Fibroblast of skin of back (primary cell): ENCODE measurements at regions not wholly inside any gene's neighbourhood (a gene's known extent, or its start where the extent isn't known, plus 50 kb on each side); places are given as distances from the start of the nearest gene placed in this dataset.

Source experiments
- DNase-seq: peaks from one replicate; pipeline ENCODE4 v3.0.0-alpha.2; 2013

- no peak for DNase-seq
These were observed 216.1 kb downstream of the FOXA2 start for GRCh38 chr20:22368235-22368634.

GRCh38 chr20:22366631-22367030 lies 217.7 kb downstream of the FOXA2 start:
- no peak for DNase-seq

- DNase-seq, result no peak
These were observed 229.7 kb downstream of the FOXA2 start for GRCh38 chr20:22354647-22355046.

DNA sequence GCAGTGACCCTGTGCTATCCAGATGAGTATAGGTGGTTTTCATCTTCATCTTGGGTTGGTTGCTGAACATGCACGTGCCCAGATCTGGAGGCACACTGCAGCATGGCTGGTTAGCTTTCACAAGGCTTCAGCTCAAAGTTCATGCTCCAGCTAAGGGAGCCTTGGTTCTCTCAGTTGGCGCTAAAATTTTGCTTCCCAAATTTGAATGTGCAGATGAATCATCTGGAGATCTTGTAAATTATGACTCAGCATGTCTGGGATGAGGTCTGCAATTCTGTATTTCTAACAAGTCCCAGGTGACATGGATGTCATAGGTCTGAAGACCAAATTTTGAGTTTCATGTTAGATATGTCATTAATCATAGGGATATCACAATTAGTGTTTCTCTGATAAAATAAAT lies 230.8 kb downstream of the FOXA2 start:
- no peak for DNase-seq

DNA sequence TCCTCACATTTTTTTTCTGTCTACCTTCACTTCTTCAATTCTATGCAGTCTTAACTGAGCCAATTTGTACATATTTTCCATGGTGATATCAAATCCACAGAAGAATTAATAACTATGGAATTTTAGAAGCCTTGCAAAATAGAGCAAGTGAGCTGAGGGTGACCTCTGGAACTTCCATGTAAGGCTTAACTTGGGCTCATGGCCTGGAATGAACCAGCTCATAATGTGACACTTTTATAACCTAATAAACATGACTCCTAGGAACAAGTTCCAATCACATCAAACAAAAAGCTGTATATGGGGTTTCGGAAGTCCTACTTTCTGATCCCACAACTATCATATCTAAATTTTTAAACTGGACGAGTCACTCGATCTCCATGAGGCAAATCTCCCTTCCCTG lies 232.4 kb downstream of the FOXA2 start:
- no peak for DNase-seq

GRCh38 chr20:22350624-22351023 lies 233.7 kb downstream of the FOXA2 start:
- no peak for DNase-seq

DNA sequence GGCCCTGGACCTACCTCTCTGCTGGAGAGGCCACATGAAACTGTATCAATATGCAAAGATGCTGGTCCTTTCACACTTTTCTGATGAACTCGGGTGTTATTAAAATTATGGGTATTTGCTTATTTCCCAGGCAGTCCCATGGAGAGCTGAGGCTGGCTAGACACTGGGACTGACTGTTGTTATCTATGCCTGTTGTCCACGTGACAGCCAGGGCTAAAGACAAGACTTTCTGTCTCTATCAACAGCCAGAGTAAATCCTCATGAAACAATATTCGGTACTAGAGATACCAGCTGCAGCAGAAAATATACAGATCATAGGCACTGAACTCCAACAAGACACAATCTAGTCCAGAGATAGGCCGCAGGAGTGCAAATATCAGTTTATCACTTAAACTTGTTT lies 236.4 kb downstream of the FOXA2 start:
- DNase-seq, result no peak

DNA sequence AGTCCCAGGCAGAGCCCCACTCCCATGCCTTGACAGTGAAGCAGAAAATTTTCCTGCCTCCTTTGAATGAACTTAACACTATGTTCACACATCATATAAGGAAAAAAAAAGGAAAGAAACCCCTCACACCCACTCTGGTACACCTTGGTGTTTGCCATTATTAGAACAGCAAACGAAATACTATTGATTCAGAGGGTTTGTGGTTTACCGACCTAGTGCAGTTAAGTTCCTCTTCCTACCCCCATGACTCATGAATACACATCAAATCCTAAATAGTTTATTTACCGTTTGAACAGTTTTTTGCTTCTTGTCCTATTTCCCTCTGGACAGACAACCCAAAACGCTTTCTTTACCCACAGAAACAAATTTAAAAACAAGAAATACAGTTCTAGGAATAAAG lies 237.7 kb downstream of the FOXA2 start:
- DNase-seq, result no peak

GRCh38 chr20:22343612-22344011 lies 240.8 kb downstream of the FOXA2 start:
- no peak for DNase-seq

DNA sequence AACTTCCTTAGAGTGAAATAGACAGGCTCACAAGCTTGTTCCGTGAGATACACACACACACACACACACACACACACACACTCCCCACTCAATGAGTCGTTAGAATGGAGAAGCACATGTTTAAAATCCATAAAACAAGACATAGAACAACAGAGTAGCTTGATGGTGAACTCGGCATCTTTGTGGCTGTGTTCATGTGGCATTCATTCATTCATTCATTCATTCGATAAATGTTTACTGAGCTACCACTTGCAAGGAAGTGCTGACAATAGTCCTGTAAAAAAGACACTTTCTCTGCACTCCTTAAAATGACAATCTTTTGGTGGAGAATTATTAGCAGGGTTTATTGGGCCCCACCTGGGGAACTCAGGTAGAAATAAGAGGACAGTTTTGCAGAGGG lies 242.0 kb downstream of the FOXA2 start:
- DNase-seq, result no peak

DNA sequence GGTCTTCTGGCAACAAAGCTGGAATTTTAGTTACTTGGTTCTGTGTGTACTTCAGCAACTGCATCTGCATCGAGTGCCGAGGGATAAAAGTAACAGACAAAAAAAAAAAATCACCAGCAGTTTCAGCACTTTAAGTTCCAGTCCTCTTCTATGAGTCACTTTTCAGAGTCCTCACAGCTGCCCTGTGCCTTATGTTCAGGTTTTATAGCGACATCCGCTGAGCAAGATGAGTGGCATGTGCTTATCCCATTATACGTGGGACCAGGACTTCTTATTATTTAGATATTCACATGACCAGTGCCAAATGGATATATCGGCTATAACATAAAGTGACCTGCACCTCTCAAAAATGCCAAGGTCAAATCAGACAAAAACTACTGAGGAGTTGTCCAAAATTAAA lies 242.9 kb downstream of the FOXA2 start:
- peak; percentile 11 for DNase-seq

- no peak for DNase-seq
These were observed 244.4 kb downstream of the FOXA2 start for GRCh38 chr20:22339946-22340345.

GRCh38 chr20:22339091-22339881 lies 245.1 kb downstream of the FOXA2 start:
- DNase-seq, result peak; percentile 64

- no peak for DNase-seq
These were observed 246.1 kb downstream of the FOXA2 start for GRCh38 chr20:22338140-22338708.

DNA sequence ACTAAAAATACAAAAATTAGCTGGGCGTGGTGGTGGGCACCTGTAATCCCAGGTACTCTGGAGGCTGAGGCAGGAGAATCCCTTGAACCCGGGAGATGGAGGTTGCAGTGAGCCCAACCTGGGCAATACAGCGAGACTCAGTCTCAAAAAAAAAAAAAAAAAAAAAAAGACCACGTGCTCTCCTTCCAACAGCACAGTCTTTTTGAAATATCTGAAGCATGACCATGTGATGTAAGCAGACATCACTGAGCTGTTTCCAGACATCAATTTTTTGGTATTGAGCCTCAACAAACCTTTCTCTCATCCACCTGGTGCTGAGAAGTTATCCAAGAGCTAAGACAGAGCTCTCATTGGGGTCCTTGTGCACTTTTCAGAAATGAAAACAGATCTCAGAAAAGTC lies 249.2 kb downstream of the FOXA2 start:
- no peak for DNase-seq

DNA sequence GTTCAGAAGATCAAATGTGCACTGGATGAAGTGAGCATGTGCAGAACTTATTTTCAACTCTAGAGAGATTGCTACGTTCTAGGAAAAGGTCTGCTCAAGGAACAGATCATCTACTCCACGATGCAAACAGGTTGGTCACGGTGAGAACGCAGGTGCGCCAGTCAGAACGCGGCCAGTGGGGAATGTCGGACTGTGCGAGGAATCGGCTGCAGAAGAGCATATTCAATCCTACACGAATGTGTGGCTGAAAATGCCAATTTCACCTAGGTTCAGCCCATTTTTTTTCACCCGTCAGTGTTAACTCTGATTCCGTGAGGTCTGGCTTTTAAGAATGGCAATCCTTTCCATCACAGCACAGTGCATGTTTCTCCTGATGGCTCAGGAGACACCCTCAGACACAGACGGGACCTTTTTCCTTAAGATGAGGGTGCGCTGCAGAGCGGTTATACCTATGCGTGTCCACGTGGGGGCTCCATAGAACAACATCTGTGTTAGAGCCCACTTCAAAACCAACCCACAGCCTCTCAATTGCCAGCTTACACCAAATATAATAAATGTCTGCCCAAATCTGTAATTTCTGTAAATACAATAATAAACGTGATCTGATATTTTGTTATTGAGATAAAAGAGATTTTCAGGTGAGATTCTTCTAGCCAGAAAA lies 250.4 kb downstream of the FOXA2 start:
- DNase-seq, result peak; percentile 46

DNA sequence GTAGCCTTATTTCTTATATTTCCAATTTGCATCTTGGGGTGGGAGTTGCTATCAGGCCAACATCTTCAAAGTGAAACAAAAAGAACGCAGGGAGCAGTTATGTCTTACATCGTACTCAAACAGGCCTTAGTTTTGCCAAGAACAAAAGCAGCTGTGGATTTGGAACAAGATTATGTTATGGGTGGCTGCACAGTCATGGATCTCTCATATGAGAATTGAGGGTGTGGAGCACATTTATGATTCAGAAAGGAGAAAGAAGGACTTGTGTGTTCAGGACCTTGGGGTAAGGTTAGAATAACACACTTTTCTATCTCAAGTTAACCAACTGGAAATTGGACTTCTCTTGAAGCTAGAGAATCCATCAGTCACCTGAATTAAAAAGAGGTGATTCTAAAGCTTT lies 259.9 kb downstream of the FOXA2 start:
- DNase-seq, result no peak

DNA sequence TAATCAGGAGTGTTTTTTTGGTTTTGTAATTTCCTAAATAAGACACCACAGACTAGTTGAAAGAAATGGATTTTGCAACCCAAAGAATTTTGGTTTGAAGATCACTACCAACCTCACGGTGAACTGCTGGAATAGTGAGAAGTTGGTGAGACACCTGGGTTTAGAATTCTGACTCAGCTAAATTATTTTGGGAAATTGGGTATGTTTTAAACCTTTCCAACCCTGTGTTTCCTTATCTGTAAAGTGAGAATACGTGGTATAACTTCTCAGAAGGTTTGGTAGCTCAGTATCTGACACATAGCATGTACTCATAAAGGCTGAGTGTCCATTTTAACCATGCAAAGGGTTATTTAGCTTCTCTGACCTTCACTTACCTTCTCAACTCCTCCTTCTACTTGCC lies 261.9 kb downstream of the FOXA2 start:
- no peak for DNase-seq

GRCh38 chr20:22321191-22321590 lies 263.2 kb downstream of the FOXA2 start:
- no peak for DNase-seq

GRCh38 chr20:22320245-22320915 lies 264.0 kb downstream of the FOXA2 start:
- no peak for DNase-seq

- DNase-seq, result no peak
These were observed 268.6 kb downstream of the FOXA2 start for GRCh38 chr20:22315771-22316170.

DNA sequence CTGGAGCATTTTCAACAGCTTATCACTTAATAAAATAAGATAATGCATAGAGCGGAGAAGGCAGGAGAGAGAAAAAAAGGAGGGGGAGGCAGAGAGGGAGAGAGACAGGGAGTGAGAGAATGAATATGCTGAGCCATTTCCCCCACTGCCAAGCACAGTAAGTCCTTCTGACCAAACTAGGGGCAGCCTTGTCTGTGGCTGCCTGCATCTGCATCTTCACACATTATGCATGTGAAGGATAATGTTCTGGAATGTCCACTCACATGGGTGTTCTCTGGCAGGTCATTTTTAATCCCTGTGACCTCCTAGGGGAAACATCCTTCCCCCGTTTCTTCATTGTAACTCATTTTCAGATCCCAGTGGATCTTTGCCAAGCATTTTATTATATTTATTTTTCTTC lies 269.3 kb downstream of the FOXA2 start:
- no peak for DNase-seq

- peak; percentile 31 for DNase-seq
These were observed 271.5 kb downstream of the FOXA2 start for GRCh38 chr20:22312744-22313346.
